ENCODE measurements at regions not wholly inside any gene's neighbourhood (a gene's known extent, or its start where the extent isn't known, plus 50 kb on each side); places are given as distances from the start of the nearest gene placed in this dataset.

DNA sequence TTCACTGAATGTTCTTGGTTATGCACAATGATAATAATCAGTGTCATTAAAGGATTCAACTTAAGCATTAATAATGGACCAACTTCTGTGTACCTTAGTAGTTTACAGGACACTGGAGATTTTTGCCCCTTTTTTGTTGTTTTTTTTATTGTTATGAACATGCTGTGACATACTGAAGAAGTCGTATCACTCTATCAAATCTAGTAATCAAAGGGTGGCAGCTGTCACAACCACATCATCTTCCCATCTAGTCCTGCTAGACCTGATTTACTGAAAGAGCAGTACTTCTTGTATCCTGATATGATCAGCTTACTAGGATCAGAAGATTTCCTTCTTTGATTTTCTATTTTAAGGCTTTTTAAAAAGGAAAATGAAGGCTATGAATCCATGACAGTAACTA, 504.6 kb upstream of the CELF2 start:
- DNase-seq (ENCODE audit: low read depth): no peak
- H3K4me3 ChIP-seq (ENCODE audit: low read length): no peak overlapping the region
- TF ChIP-seq, protein P1, sequence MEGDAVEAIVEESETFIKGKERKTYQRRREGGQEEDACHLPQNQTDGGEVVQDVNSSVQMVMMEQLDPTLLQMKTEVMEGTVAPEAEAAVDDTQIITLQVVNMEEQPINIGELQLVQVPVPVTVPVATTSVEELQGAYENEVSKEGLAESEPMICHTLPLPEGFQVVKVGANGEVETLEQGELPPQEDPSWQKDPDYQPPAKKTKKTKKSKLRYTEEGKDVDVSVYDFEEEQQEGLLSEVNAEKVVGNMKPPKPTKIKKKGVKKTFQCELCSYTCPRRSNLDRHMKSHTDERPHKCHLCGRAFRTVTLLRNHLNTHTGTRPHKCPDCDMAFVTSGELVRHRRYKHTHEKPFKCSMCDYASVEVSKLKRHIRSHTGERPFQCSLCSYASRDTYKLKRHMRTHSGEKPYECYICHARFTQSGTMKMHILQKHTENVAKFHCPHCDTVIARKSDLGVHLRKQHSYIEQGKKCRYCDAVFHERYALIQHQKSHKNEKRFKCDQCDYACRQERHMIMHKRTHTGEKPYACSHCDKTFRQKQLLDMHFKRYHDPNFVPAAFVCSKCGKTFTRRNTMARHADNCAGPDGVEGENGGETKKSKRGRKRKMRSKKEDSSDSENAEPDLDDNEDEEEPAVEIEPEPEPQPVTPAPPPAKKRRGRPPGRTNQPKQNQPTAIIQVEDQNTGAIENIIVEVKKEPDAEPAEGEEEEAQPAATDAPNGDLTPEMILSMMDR (conservative IDR thresholded peaks at IDR 0.05; ENCODE audit: low read length): no peak

DNA sequence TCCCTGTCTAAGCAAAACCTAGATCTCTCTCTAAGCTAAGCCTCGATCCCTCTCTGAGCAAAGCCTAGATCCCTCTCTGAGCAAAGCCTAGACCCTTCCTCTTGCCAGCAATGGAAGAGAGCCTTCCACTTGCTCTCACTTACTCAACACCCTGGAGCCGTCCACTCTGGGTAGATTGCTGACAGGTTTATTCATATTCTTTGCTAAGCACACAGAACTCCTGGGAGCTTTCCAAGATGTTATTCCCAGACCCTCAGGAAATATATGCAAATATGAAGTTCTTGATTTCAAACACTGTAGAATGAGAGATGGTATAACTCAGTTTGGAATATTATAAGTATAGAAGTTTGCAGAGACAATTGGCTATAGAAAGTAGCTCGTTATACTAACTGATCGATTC, 503.8 kb upstream of the CELF2 start:
- no peak overlapping the region for H3K4me3 ChIP-seq (ENCODE audit: low read length)
- no peak for DNase-seq (ENCODE audit: low read depth)
- TF ChIP-seq, protein P1 (conservative IDR thresholded peaks at IDR 0.05; ENCODE audit: low read length): no peak

DNA sequence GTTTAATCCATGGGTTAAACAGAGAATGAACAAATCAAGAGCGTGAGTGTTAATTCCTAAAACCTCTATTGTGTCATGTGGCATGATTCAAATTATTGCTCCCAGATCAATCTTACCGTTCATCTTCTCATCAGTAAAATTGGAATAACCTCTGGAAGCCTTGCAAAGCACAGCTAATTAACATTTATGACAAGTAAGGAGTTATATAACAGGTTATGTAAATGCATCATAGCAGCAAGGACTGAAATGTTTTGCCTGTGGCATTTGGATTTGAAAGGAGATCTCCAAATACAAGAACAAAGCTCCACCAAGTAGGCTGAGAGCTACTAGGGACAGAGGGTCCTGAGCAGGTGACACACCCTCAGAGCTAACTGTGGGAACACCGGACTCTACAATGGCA, 502.9 kb upstream of the CELF2 start:
- DNase-seq (ENCODE audit: low read depth): no peak
- no peak overlapping the region for H3K4me3 ChIP-seq (ENCODE audit: low read length)
- TF ChIP-seq, protein P1 (conservative IDR thresholded peaks at IDR 0.05; ENCODE audit: low read length): no peak

- no peak overlapping the region for H3K4me3 ChIP-seq (ENCODE audit: low read length)
- TF ChIP-seq, protein P1 (conservative IDR thresholded peaks at IDR 0.05; ENCODE audit: low read length): no peak
- DNase-seq (ENCODE audit: low read depth): no peak
These were observed 502.0 kb upstream of the CELF2 start for GRCh38 chr10:10515479-10516204.

DNA sequence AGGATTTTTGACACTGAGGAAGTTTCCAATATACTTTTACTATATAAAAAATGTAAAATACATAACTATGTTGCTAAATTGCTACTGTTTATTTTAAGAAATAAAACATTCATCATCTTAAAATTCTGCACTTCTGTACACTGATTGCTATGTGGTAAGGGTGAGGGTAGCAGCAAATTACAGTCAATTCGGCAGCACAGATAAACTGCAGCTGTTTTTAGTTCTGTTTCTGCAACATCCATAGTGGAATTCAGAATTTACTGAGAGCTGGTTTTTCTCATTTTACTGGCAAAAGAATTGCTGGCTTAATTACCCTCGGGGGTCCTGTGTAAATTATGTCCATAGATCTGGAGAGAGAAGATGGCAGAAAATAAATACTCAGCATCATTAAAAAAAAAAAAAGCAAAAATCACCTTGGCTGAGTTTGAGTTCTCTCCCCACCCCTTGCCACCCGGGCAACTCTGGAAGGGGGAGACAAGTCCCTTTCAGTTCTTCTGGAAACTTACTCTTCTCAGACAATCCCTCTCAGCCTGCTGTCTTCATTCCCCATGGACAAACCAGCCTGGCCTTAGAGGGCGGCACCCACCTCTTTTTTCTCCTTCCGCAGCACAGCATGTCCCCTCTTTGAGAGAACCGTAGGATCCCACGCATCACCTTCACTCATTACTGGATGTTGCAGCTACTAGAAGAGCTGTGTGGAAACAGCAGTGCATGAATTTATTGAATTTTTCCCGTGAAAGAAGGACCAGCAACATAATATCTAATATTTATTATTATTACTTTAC, 501.1 kb upstream of the CELF2 start:
- TF ChIP-seq, protein P1 (conservative IDR thresholded peaks at IDR 0.05; ENCODE audit: low read length): no peak
- H3K4me3 ChIP-seq (ENCODE audit: low read length): no peak overlapping the region
- DNase-seq (ENCODE audit: low read depth): no peak

- H3K4me3 ChIP-seq (ENCODE audit: low read length): no peak overlapping the region
- TF ChIP-seq, protein P1 (conservative IDR thresholded peaks at IDR 0.05; ENCODE audit: low read length): no peak
- no peak for DNase-seq (ENCODE audit: low read depth)
These were observed 499.8 kb upstream of the CELF2 start for GRCh38 chr10:10517866-10518265.

DNA sequence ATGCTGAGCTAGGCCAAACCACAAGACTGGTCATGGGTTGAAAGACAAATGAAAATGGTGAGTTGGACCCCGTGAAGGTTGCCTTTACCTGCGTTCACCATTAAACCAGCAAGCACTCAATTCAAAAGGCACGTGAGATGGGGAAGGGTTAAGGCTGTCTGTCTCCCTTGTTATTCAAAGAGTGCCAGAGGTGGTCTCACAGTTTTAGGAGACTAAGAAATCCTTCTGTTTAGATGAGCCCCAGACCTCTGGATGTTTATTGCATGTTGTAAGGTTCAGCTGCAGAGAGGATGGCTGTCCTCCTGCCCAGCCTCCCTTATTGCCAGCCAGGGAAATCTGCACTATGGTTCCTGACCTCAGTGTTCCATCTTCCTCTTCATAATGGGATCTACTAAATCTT, 498.0 kb upstream of the CELF2 start:
- no peak for DNase-seq (ENCODE audit: low read depth)
- H3K4me3 ChIP-seq (ENCODE audit: low read length): no peak overlapping the region
- TF ChIP-seq, protein P1 (conservative IDR thresholded peaks at IDR 0.05; ENCODE audit: low read length): no peak

All from AG10803 (cell line).